MCF 10A (cell line): ENCODE measurements at regions not wholly inside any gene's neighbourhood (a gene's known extent, or its start where the extent isn't known, plus 50 kb on each side); places are given as distances from the start of the nearest gene placed in this dataset.

Experiments used
- BruUV-seq: library from RNA; stranded (reverse); fragments of 400-500 nt; replicated peaks from 2 replicates; lab custom pipeline; 2021; lab: Mats Ljungman, UMichigan
- CTCF ChIA-PET: fragments of 300-600 bp; sonication (Branson Sonifier 250); formaldehyde crosslinking; extraction: SDS; loops from one replicate; lab custom pipeline; 2021; ENCODE audit warnings: antibody characterized with exemption, inconsistent platforms; lab: Yijun Ruan, JAX
- POLR2A ChIA-PET: fragments of 300-600, 350-650 bp; sonication (Branson Sonifier 250); formaldehyde crosslinking; extraction: SDS; loops from one replicate; lab custom pipeline; 2020; ENCODE audit warnings: antibody characterized with exemption, inconsistent platforms; lab: Yijun Ruan, JAX
- DNase-seq: peaks from one replicate; pipeline ENCODE4 v3.0.0-alpha.2; 2018; ENCODE audit not compliant: unreplicated experiment
- H3K27ac Mint-ChIP-seq: one replicate; pipeline ENCODE4 v1.8.0; 2022; ENCODE audit warnings: mild to moderate bottlenecking, low read depth, mixed read lengths; ENCODE audit not compliant: unreplicated experiment
- H3K27me3 Mint-ChIP-seq: one replicate; pipeline ENCODE4 v1.8.0; 2022; ENCODE audit warnings: mixed read lengths; ENCODE audit not compliant: insufficient read depth, unreplicated experiment
- H3K36me3 Mint-ChIP-seq: one replicate; pipeline ENCODE4 v1.8.0; 2022; ENCODE audit warnings: mild to moderate bottlenecking, moderate library complexity, mixed read lengths; ENCODE audit not compliant: insufficient read depth, unreplicated experiment
- H3K4me1 Mint-ChIP-seq: one replicate; pipeline ENCODE4 v1.8.0; 2022; ENCODE audit warnings: mixed read lengths; ENCODE audit not compliant: insufficient read depth, unreplicated experiment
- H3K4me3 Mint-ChIP-seq: one replicate; pipeline ENCODE4 v1.8.0; 2022; ENCODE audit warnings: mild to moderate bottlenecking, moderate library complexity, mixed read lengths; ENCODE audit not compliant: unreplicated experiment
- H3K9me3 Mint-ChIP-seq: one replicate; pipeline ENCODE4 v1.8.0; 2022; ENCODE audit warnings: mixed read lengths; ENCODE audit not compliant: unreplicated experiment
- intact Hi-C: fragments of 100-400 bp; cut with micrococcal nuclease; formaldehyde crosslinking; loops from 2 replicates; pipeline ENCODE4 v1.14.1; 2022
- TF ChIP-seq, protein P1 (sequence below): fragments of 200-600 bp; IDR thresholded peaks from one replicate; pipeline ENCODE4 v1.8.0; 2022; ENCODE audit warnings: antibody characterized with exemption, mild to moderate bottlenecking; ENCODE audit not compliant: unreplicated experiment

DNA sequence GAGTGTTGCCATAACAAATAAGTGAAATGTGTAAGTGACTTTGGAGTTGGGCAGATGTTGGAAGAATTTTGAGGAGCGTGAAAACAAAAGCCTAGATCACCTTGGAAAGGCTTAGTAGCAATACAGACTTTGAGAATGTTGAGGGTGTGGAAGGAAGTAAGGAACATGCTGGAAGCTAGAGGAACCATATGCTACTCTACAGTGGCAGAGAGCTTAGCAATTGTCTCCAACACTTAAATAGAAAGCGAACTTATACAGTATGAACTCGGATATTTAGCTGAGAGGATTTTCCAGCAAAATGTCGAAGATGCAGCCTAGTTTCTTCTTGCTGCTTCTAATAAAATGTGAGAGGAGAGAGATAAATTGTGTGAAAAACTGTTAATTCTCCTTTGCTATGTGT lies 271.2 kb downstream of the ADRA2A start:
- Mint-ChIP-seq H3K4me1 (no peaks in the 10 kb centered on the region), H3K27ac (no peak overlapping the region), H3K27me3 (peaks cover 45% of the 10 kb centered on the region), H3K9me3 (no peaks in the 10 kb centered on the region), H3K36me3 (no peaks in the 10 kb centered on the region), H3K4me3 (no peak overlapping the region)
- TF ChIP-seq, protein P1, sequence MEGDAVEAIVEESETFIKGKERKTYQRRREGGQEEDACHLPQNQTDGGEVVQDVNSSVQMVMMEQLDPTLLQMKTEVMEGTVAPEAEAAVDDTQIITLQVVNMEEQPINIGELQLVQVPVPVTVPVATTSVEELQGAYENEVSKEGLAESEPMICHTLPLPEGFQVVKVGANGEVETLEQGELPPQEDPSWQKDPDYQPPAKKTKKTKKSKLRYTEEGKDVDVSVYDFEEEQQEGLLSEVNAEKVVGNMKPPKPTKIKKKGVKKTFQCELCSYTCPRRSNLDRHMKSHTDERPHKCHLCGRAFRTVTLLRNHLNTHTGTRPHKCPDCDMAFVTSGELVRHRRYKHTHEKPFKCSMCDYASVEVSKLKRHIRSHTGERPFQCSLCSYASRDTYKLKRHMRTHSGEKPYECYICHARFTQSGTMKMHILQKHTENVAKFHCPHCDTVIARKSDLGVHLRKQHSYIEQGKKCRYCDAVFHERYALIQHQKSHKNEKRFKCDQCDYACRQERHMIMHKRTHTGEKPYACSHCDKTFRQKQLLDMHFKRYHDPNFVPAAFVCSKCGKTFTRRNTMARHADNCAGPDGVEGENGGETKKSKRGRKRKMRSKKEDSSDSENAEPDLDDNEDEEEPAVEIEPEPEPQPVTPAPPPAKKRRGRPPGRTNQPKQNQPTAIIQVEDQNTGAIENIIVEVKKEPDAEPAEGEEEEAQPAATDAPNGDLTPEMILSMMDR, result no peak
- no TSS peak for BruUV-seq
- CTCF ChIA-PET, result interaction anchor here (0.6 kb wide), 2 partner anchors 335 to 373 kb away, joined by 3 to 4 read pairs; no protein-coding TSS in a partner anchor
- DNase-seq, result no peak
- POLR2A ChIA-PET, result interaction anchor here (0.7 to 1.0 kb wide), 2 partner anchors 10 to 26 kb away, joined by 3 to 4 read pairs; no protein-coding TSS in a partner anchor
- intact Hi-C loops, result no loop called here

DNA sequence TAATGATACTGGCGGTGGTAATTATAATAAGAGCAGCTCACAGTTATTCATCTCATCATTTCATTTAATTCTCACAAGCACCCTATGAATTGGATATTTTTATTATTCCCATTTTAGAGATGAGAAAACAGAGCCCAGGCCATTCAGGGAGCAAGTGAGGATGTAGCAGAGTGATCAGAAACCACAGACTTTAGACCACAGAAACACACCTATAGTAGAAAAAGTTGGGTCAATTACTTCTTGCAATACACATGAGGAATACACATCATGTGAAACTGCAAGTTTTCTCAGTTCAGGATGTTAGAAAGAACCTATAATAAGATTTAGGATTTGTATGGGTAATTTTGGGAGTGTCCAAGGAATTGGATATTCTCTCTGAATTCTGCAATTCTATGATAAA lies 278.0 kb downstream of the ADRA2A start:
- Mint-ChIP-seq H3K4me1 (no peaks in the 10 kb centered on the region), H3K27ac (no peak overlapping the region), H3K9me3 (no peaks in the 10 kb centered on the region), H3K27me3 (peaks cover 80% of the 10 kb centered on the region), H3K36me3 (no peaks in the 10 kb centered on the region), H3K4me3 (no peak overlapping the region)
- intact Hi-C loops, result no loop called here
- no peak for DNase-seq
- ChIA-PET POLR2A (no interaction called here), CTCF (no interaction called here)
- TF ChIP-seq, protein P1, result no peak
- BruUV-seq, result no TSS peak

DNA sequence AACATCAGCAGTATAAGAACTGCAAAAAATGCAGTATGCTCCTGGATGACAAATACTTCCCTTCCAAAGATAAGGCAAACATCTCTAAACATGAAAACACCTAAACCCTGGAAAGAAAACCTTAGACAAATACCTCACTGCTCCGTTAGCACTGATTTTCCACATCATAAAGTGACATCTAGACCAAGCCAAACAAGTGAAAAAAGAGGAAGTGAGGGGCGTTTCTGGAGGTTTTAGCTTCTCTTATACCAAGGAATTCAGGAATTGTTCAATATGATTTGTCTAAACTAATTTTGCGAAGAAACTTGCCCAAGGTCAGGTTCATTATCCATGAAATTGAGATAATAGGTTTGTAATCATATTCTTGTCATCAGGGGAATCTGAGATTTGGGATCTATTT lies 279.7 kb downstream of the ADRA2A start:
- Mint-ChIP-seq H3K27ac (no peak overlapping the region), H3K4me1 (no peaks in the 10 kb centered on the region), H3K9me3 (no peaks in the 10 kb centered on the region), H3K36me3 (no peaks in the 10 kb centered on the region), H3K27me3 (peaks cover 82% of the 10 kb centered on the region), H3K4me3 (no peak overlapping the region)
- TF ChIP-seq, protein P1, result no peak
- intact Hi-C loops, result no loop called here
- ChIA-PET POLR2A (interaction anchor here (1.0 kb wide), 1 partner anchor 89 kb away, joined by 3 read pairs; no protein-coding TSS in a partner anchor), CTCF (interaction anchor here (0.6 to 3.2 kb wide), 4 partner anchors 196 to 781 kb away, joined by 3 to 7 read pairs (median 4); no protein-coding TSS in a partner anchor)
- BruUV-seq, result no TSS peak
- DNase-seq, result no peak

DNA sequence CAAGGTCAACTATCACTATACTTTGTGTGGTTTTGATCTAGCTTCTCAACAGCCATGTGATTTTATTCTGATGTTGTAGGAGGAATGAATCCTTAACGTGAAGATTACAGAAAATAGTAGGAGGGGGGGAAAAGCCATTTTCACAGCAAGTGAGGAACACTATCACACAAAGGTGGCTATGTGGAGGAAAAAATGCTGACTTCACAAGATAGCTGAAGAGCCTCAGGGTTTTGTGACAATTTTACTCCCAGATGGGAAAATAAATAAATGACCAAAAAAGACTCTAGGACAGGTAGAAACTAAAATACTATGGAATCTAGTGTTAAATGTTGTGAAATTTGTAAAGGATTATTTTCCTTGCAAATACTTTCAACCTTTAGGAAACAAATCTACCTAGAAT lies 281.0 kb downstream of the ADRA2A start:
- intact Hi-C loops, result no loop called here
- TF ChIP-seq, protein P1, result no peak
- H3K27me3 Mint-ChIP-seq, result peaks cover 69% of the 10 kb centered on the region
- BruUV-seq, result no TSS peak
- H3K36me3 Mint-ChIP-seq, result no peaks in the 10 kb centered on the region
- H3K4me3 Mint-ChIP-seq, result no peak overlapping the region
- CTCF ChIA-PET, result interaction anchor here (0.7 to 3.2 kb wide), 2 partner anchors 282 to 779 kb away, joined by 3 to 7 read pairs; no protein-coding TSS in a partner anchor
- H3K9me3 Mint-ChIP-seq, result no peaks in the 10 kb centered on the region
- H3K27ac Mint-ChIP-seq, result no peak overlapping the region
- H3K4me1 Mint-ChIP-seq, result no peaks in the 10 kb centered on the region
- POLR2A ChIA-PET, result interaction anchor here (0.7 kb wide), 1 partner anchor 452 kb away, joined by 3 read pairs; no protein-coding TSS in a partner anchor
- no peak for DNase-seq
